ENCODE measurements at regions not wholly inside any gene's neighbourhood (a gene's known extent, or its start where the extent isn't known, plus 50 kb on each side); places are given as distances from the start of the nearest gene placed in this dataset.

GRCh38 chr9:88820055-88820454 is 171.2 kb upstream of the S1PR3 start:
- no peaks in the 10 kb centered on the region for H3K36me3 ChIP-seq
- intact Hi-C loops (cut with DNase I): no loop called here
- H3K27me3 ChIP-seq: no peaks in the 10 kb centered on the region
- no peaks in the 10 kb centered on the region for H3K9me3 ChIP-seq
- H3K27ac ChIP-seq: no peak overlapping the region
- DNase-seq (ENCODE audit: low spot score in 2 of 2): no peak
- no peak overlapping the region for H3K4me3 ChIP-seq
- H3K4me1 ChIP-seq: peaks cover 0 to under 1% of the 10 kb centered on the region in 2 donors
- no peak for TF ChIP-seq CTCF (IDR thresholded peaks at IDR 0.05)

- TF ChIP-seq CTCF (IDR thresholded peaks at IDR 0.05): no peak
Measured at GRCh38 chr9:88821033-88821745, 170.1 kb upstream of the S1PR3 start.

GRCh38 chr9:88821746-88822106 is 169.5 kb upstream of the S1PR3 start:
- intact Hi-C loops (cut with DNase I): no loop called here
- H3K36me3 ChIP-seq: no peaks in the 10 kb centered on the region
- H3K27ac ChIP-seq: no peak overlapping the region
- H3K4me3 ChIP-seq: no peak overlapping the region
- no peaks in the 10 kb centered on the region for H3K9me3 ChIP-seq
- no peak for TF ChIP-seq CTCF (IDR thresholded peaks at IDR 0.05)
- no peaks in the 10 kb centered on the region for H3K4me1 ChIP-seq
- no peaks in the 10 kb centered on the region for H3K27me3 ChIP-seq
- DNase-seq (ENCODE audit: low spot score in 2 of 2): no peak

More at GRCh38 chr9:88821033-88821745, 170.1 kb upstream of the S1PR3 start:
- Histone ChIP-seq H3K36me3 (no peaks in the 10 kb centered on the region), H3K9me3 (no peaks in the 10 kb centered on the region), H3K4me3 (no peak overlapping the region), H3K4me1 (no peaks in the 10 kb centered on the region), H3K27ac (no peak overlapping the region), H3K27me3 (no peaks in the 10 kb centered on the region)
- DNase-seq (ENCODE audit: low spot score in 2 of 2): no peak
- intact Hi-C loops (cut with DNase I): no loop called here

- Histone ChIP-seq H3K27me3 (no peaks in the 10 kb centered on the region), H3K27ac (no peak overlapping the region), H3K9me3 (no peaks in the 10 kb centered on the region), H3K4me3 (no peak overlapping the region), H3K4me1 (peaks cover 0 to 4% of the 10 kb centered on the region in 2 donors), H3K36me3 (no peaks in the 10 kb centered on the region)
- no peak for TF ChIP-seq CTCF (IDR thresholded peaks at IDR 0.05)
- DNase-seq (ENCODE audit: low spot score in 2 of 2): no peak
- intact Hi-C loops (cut with DNase I): no loop called here
Measured at GRCh38 chr9:88824711-88825110, 166.6 kb upstream of the S1PR3 start.

- no peaks in the 10 kb centered on the region for H3K27me3 ChIP-seq
- no peak for TF ChIP-seq CTCF (IDR thresholded peaks at IDR 0.05)
- no peak overlapping the region for H3K4me3 ChIP-seq
- H3K36me3 ChIP-seq: no peaks in the 10 kb centered on the region
- H3K9me3 ChIP-seq: no peaks in the 10 kb centered on the region
- peaks cover 0 to 4% of the 10 kb centered on the region in 2 donors for H3K4me1 ChIP-seq
- intact Hi-C loops (cut with DNase I): no loop called here
- H3K27ac ChIP-seq: no peak overlapping the region
- DNase-seq (ENCODE audit: low spot score in 2 of 2): no peak
Measured at GRCh38 chr9:88826181-88826580, 165.1 kb upstream of the S1PR3 start.

- Histone ChIP-seq H3K27ac (no peak overlapping the region), H3K36me3 (no peaks in the 10 kb centered on the region), H3K27me3 (no peaks in the 10 kb centered on the region), H3K4me3 (no peak overlapping the region), H3K4me1 (peaks cover 0 to 4% of the 10 kb centered on the region in 2 donors), H3K9me3 (no peaks in the 10 kb centered on the region)
- no peak for TF ChIP-seq CTCF (IDR thresholded peaks at IDR 0.05)
- no peak for DNase-seq (ENCODE audit: low spot score in 2 of 2)
- intact Hi-C loops (cut with DNase I): no loop called here
Measured at GRCh38 chr9:88826771-88827181, 164.5 kb upstream of the S1PR3 start.
